Fibroblast of skin of right quadriceps (primary cell): ENCODE measurements at regions not wholly inside any gene's neighbourhood (a gene's known extent, or its start where the extent isn't known, plus 50 kb on each side); places are given as distances from the start of the nearest gene placed in this dataset.
"Not testable (repeated sequence)": the region's sequence is repeated elsewhere in the genome, so short reads cannot be mapped to it uniquely, and the experiment has no call there.

Experiments used
- DNase-seq: peaks from one replicate; pipeline ENCODE4 v3.0.0-alpha.2; 2013

- DNase-seq = not testable (repeated sequence)
Measured at GRCh38 chr4:100900945-100901344, 383.1 kb upstream of the EMCN start.

- no peak for DNase-seq
Measured at GRCh38 chr4:100900134-100900533, 382.3 kb upstream of the EMCN start.

GRCh38 chr4:100898844-100899243, 381.0 kb upstream of the EMCN start:
- no peak for DNase-seq

- no peak for DNase-seq
Measured at GRCh38 chr4:100895556-100896197, 377.9 kb upstream of the EMCN start.

GRCh38 chr4:100894339-100894870, 376.6 kb upstream of the EMCN start:
- no peak for DNase-seq

GRCh38 chr4:100891808-100892207, 374.0 kb upstream of the EMCN start:
- DNase-seq = no peak

- DNase-seq = no peak
Measured at GRCh38 chr4:100889898-100890297, 372.1 kb upstream of the EMCN start.

GRCh38 chr4:100889401-100889800, 371.6 kb upstream of the EMCN start:
- DNase-seq = no peak

GRCh38 chr4:100882661-100883060, 364.8 kb upstream of the EMCN start:
- DNase-seq = no peak

- no peak for DNase-seq
Measured at GRCh38 chr4:100881283-100881682, 363.5 kb upstream of the EMCN start.

- no peak for DNase-seq
Measured at GRCh38 chr4:100880011-100880410, 362.2 kb upstream of the EMCN start.

GRCh38 chr4:100879471-100879870, 361.6 kb upstream of the EMCN start:
- DNase-seq = no peak

- DNase-seq = no peak
Measured at GRCh38 chr4:100876546-100876945, 358.7 kb upstream of the EMCN start.

- no peak for DNase-seq
Measured at GRCh38 chr4:100875296-100876068, 357.7 kb upstream of the EMCN start.

- peak; percentile 15 for DNase-seq
Measured at GRCh38 chr4:100872811-100873210, 355.0 kb upstream of the EMCN start.

GRCh38 chr4:100870940-100871772, 353.3 kb upstream of the EMCN start:
- no peak for DNase-seq

- no peak for DNase-seq
Measured at GRCh38 chr4:100869276-100869675, 351.5 kb upstream of the EMCN start.

GRCh38 chr4:100868281-100868680, 350.5 kb upstream of the EMCN start:
- DNase-seq = not testable (repeated sequence)

- DNase-seq = no peak
Measured at GRCh38 chr4:100852326-100852725, 334.5 kb upstream of the EMCN start.

- DNase-seq = no peak
Measured at GRCh38 chr4:100849319-100849718, 331.5 kb upstream of the EMCN start.

- DNase-seq = no peak
Measured at GRCh38 chr4:100848841-100849240, 331.0 kb upstream of the EMCN start.

GRCh38 chr4:100843910-100844309, 326.1 kb upstream of the EMCN start:
- DNase-seq = no peak

GRCh38 chr4:100842856-100843255, 325.0 kb upstream of the EMCN start:
- DNase-seq = no peak
